Naive B cell (primary cell): ENCODE measurements at regions not wholly inside any gene's neighbourhood (a gene's known extent, or its start where the extent isn't known, plus 50 kb on each side); places are given as distances from the start of the nearest gene placed in this dataset.
"Not testable (repeated sequence)": the region's sequence is repeated elsewhere in the genome, so short reads cannot be mapped to it uniquely, and the experiment has no call there.

Source experiments
- ATAC-seq, 2 donors: fragments of 150-1000 bp; cut with Tn5 transposase; 2 replicates each; pipeline ENCODE4 v1.10.0; 2021; ENCODE audit warnings: low read depth in 2 of 2, mild to moderate bottlenecking in 2 of 2, moderate library complexity in 2 of 2
- DNase-seq: peaks from one replicate; pipeline ENCODE4 v3.0.0; 2022
- H3K27ac Mint-ChIP-seq, 6 donors: one replicate each; pipeline ENCODE4 v1.8.0; 2020 to 2022; ENCODE audit warnings: mild to moderate bottlenecking in 6 of 6, mixed read lengths in 6 of 6, moderate library complexity in 5 of 6, inconsistent platforms in 2 of 6
- H3K27me3 Mint-ChIP-seq, 3 donors: one replicate each; pipeline ENCODE4 v1.8.0; 2021 to 2022; ENCODE audit warnings: mixed read lengths in 3 of 3, mild to moderate bottlenecking in 1 of 3
- H3K36me3 Mint-ChIP-seq, 2 donors: one replicate each; pipeline ENCODE4 v1.8.0; 2020 to 2022; ENCODE audit warnings: mixed read lengths in 2 of 2, inconsistent platforms in 1 of 2, mild to moderate bottlenecking in 1 of 2
- H3K4me1 Mint-ChIP-seq, 3 donors: one replicate each; pipeline ENCODE4 v1.8.0; 2020 to 2022; ENCODE audit warnings: mixed read lengths in 3 of 3, inconsistent platforms in 1 of 3, mild to moderate bottlenecking in 1 of 3, moderate library complexity in 1 of 3
- H3K4me3 Mint-ChIP-seq, 8 donors: one replicate each; pipeline ENCODE4 v1.8.0; 2020 to 2022; ENCODE audit warnings: mild to moderate bottlenecking in 8 of 8, mixed read lengths in 8 of 8, moderate library complexity in 8 of 8, inconsistent platforms in 2 of 8
- H3K9me3 Mint-ChIP-seq, 7 donors: one replicate each; pipeline ENCODE4 v1.8.0; 2020 to 2022; ENCODE audit warnings: mixed read lengths in 7 of 7, mild to moderate bottlenecking in 5 of 7, inconsistent platforms in 2 of 7, moderate library complexity in 1 of 7

GRCh38 chr10:23557777-23558176 lies 118.9 kb downstream of the OTUD1 start:
- Mint-ChIP-seq H3K27me3 (peaks cover 5 to 20% (median 12%) of the 10 kb centered on the region in 3 donors), H3K4me1 (no peaks in the 10 kb centered on the region), H3K27ac (no peak overlapping the region), H3K4me3 (no peak overlapping the region), H3K36me3 (peaks cover 0 to 7% of the 10 kb centered on the region in 2 donors), H3K9me3 (peaks cover 5 to 19% (median 8%) of the 10 kb centered on the region in 7 donors)
- no peak for DNase-seq
- ATAC-seq: no peak

GRCh38 chr10:23558361-23558799 lies 119.5 kb downstream of the OTUD1 start:
- peaks cover 0 to 9% of the 10 kb centered on the region in 2 donors for H3K36me3 Mint-ChIP-seq

GRCh38 chr10:23568996-23569395 lies 130.1 kb downstream of the OTUD1 start:
- Mint-ChIP-seq H3K27me3 (peaks cover 7 to 27% (median 26%) of the 10 kb centered on the region in 3 donors), H3K9me3 (peaks cover 13 to 55% (median 24%) of the 10 kb centered on the region in 7 donors), H3K4me3 (no peak overlapping the region)

More at GRCh38 chr10:23558361-23558799, 119.5 kb downstream of the OTUD1 start:
- H3K4me3 Mint-ChIP-seq: no peak overlapping the region
- DNase-seq (no peak), ATAC-seq (no peak)
- H3K9me3 Mint-ChIP-seq: peaks cover 7 to 22% (median 8%) of the 10 kb centered on the region in 7 donors
- no peaks in the 10 kb centered on the region for H3K4me1 Mint-ChIP-seq
- no peak overlapping the region for H3K27ac Mint-ChIP-seq
- peaks cover 5 to 21% (median 14%) of the 10 kb centered on the region in 3 donors for H3K27me3 Mint-ChIP-seq

GRCh38 chr10:23571884-23572283 lies 133.0 kb downstream of the OTUD1 start:
- no peak overlapping the region for H3K27ac Mint-ChIP-seq
- ATAC-seq: no peak
- H3K36me3 Mint-ChIP-seq: peaks cover 11 to 19% of the 10 kb centered on the region in 2 donors
- DNase-seq: no peak
- H3K9me3 Mint-ChIP-seq: peaks cover 12 to 37% (median 24%) of the 10 kb centered on the region in 7 donors
- no peaks in the 10 kb centered on the region for H3K4me1 Mint-ChIP-seq
- H3K4me3 Mint-ChIP-seq: no peak overlapping the region
- peaks cover 0 to 12% (median 11%) of the 10 kb centered on the region in 3 donors for H3K27me3 Mint-ChIP-seq

More at GRCh38 chr10:23568996-23569395, 130.1 kb downstream of the OTUD1 start:
- H3K27ac Mint-ChIP-seq: no peak overlapping the region
- H3K36me3 Mint-ChIP-seq: peaks cover 11 to 19% of the 10 kb centered on the region in 2 donors
- no peak for DNase-seq
- H3K4me1 Mint-ChIP-seq: no peaks in the 10 kb centered on the region
- no peak for ATAC-seq

- Mint-ChIP-seq H3K27me3 (peaks cover 7 to 25% (median 18%) of the 10 kb centered on the region in 3 donors), H3K9me3 (peaks cover 0 to 4% (median 0%) of the 10 kb centered on the region in 7 donors), H3K27ac (no peak overlapping the region), H3K36me3 (no peaks in the 10 kb centered on the region), H3K4me1 (no peaks in the 10 kb centered on the region), H3K4me3 (no peak overlapping the region)
- DNase-seq: no peak
- ATAC-seq: no peak
Observed at GRCh38 chr10:23581906-23582450, 143.1 kb downstream of the OTUD1 start.

- H3K9me3 Mint-ChIP-seq: peaks cover 0 to 15% (median 9%) of the 10 kb centered on the region in 7 donors
- no peak overlapping the region for H3K4me3 Mint-ChIP-seq
- no peak for ATAC-seq
- no peaks in the 10 kb centered on the region for H3K4me1 Mint-ChIP-seq
- no peak overlapping the region for H3K27ac Mint-ChIP-seq
- DNase-seq: no peak
- peaks cover 0 to 6% (median 4%) of the 10 kb centered on the region in 3 donors for H3K27me3 Mint-ChIP-seq
- H3K36me3 Mint-ChIP-seq: no peaks in the 10 kb centered on the region
Observed at GRCh38 chr10:23584396-23584795, 145.5 kb downstream of the OTUD1 start.

- peaks cover 0 to 15% (median 9%) of the 10 kb centered on the region in 7 donors for H3K9me3 Mint-ChIP-seq
- H3K27ac Mint-ChIP-seq: no peak overlapping the region
- H3K36me3 Mint-ChIP-seq: no peaks in the 10 kb centered on the region
- no peak for ATAC-seq
- no peaks in the 10 kb centered on the region for H3K4me1 Mint-ChIP-seq
- H3K27me3 Mint-ChIP-seq: no peaks in the 10 kb centered on the region
- DNase-seq: no peak
- H3K4me3 Mint-ChIP-seq: no peak overlapping the region
Observed at GRCh38 chr10:23585186-23585585, 146.3 kb downstream of the OTUD1 start.

GRCh38 chr10:23585666-23586065 lies 146.8 kb downstream of the OTUD1 start:
- ATAC-seq (no peak), DNase-seq (no peak)
- Mint-ChIP-seq H3K36me3 (no peaks in the 10 kb centered on the region), H3K4me3 (no peak overlapping the region), H3K27ac (no peak overlapping the region), H3K27me3 (no peaks in the 10 kb centered on the region), H3K9me3 (peaks cover 0 to 15% (median 9%) of the 10 kb centered on the region in 7 donors), H3K4me1 (no peaks in the 10 kb centered on the region)

GRCh38 chr10:23595278-23595677 lies 156.4 kb downstream of the OTUD1 start:
- ATAC-seq, H3K27ac Mint-ChIP-seq, DNase-seq, H3K4me3 Mint-ChIP-seq, H3K4me1 Mint-ChIP-seq, H3K36me3 Mint-ChIP-seq: not testable (repeated sequence)
- H3K9me3 Mint-ChIP-seq: peaks cover 6 to 33% (median 31%) of the 10 kb centered on the region in 7 donors
- H3K27me3 Mint-ChIP-seq: peaks cover 7 to 12% (median 8%) of the 10 kb centered on the region in 3 donors

GRCh38 chr10:23604613-23605012 lies 165.7 kb downstream of the OTUD1 start:
- Mint-ChIP-seq H3K27ac (no peak overlapping the region), H3K27me3 (peaks cover 0 to 10% (median 8%) of the 10 kb centered on the region in 3 donors), H3K4me1 (no peaks in the 10 kb centered on the region), H3K36me3 (no peaks in the 10 kb centered on the region), H3K4me3 (no peak overlapping the region), H3K9me3 (peaks cover 0 to 4% (median 0%) of the 10 kb centered on the region in 7 donors)
- DNase-seq: no peak
- ATAC-seq: no peak

GRCh38 chr10:23606456-23606855 lies 167.6 kb downstream of the OTUD1 start:
- ATAC-seq: no peak
- H3K27me3 Mint-ChIP-seq: peaks cover 3 to 10% (median 8%) of the 10 kb centered on the region in 3 donors
- H3K4me1 Mint-ChIP-seq: no peaks in the 10 kb centered on the region

GRCh38 chr10:23608926-23609325 lies 170.1 kb downstream of the OTUD1 start:
- ATAC-seq (no peak), DNase-seq (no peak)
- Mint-ChIP-seq H3K36me3 (no peaks in the 10 kb centered on the region), H3K4me3 (no peak overlapping the region), H3K27ac (no peak overlapping the region), H3K9me3 (no peaks in the 10 kb centered on the region), H3K27me3 (peaks cover 0 to 7% (median 0%) of the 10 kb centered on the region in 3 donors), H3K4me1 (no peaks in the 10 kb centered on the region)

More at GRCh38 chr10:23606456-23606855, 167.6 kb downstream of the OTUD1 start:
- no peaks in the 10 kb centered on the region for H3K9me3 Mint-ChIP-seq
- no peak overlapping the region for H3K27ac Mint-ChIP-seq
- H3K4me3 Mint-ChIP-seq: no peak overlapping the region
- no peaks in the 10 kb centered on the region for H3K36me3 Mint-ChIP-seq
- no peak for DNase-seq

GRCh38 chr10:23610626-23611307 lies 171.9 kb downstream of the OTUD1 start:
- Mint-ChIP-seq H3K27ac (no peak overlapping the region), H3K9me3 (peaks cover 0 to 8% (median 0%) of the 10 kb centered on the region in 7 donors), H3K4me1 (no peaks in the 10 kb centered on the region), H3K4me3 (no peak overlapping the region), H3K27me3 (peaks cover 0 to 7% (median 0%) of the 10 kb centered on the region in 3 donors), H3K36me3 (no peaks in the 10 kb centered on the region)
- no peak for DNase-seq
- ATAC-seq: no peak
